ENCODE measurements at regions not wholly inside any gene's neighbourhood (a gene's known extent, or its start where the extent isn't known, plus 50 kb on each side); places are given as distances from the start of the nearest gene placed in this dataset.
"Not testable (repeated sequence)": the region's sequence is repeated elsewhere in the genome, so short reads cannot be mapped to it uniquely, and the experiment has no call there.

GRCh38 chr14:106116339-106116930, 590.1 kb downstream of the TMEM121 start:
- not testable (repeated sequence) for DNase-seq

- DNase-seq, result no peak
Measured at GRCh38 chr14:106120101-106120500, 593.7 kb downstream of the TMEM121 start.

DNA sequence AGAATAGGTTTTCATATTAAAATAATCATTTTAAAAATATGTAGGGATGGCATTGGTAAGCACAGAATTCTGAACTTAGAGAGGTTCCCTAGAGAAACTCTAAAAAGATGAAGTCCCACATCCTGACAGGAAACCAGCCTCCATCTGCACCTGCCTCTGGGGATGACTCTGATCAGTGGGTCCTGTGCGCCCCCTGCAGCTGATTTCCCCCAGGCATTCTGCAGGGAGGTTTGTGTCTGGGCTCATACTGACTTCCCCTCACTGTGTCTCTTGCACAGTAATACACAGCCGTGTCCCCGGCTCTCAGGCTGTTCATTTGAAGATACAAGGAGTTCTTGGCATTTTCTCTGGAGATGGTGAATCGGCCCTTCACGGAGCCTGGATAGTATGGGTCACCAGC, 602.9 kb downstream of the TMEM121 start:
- DNase-seq, result no peak

- DNase-seq, result not testable (repeated sequence)
Measured at GRCh38 chr14:106129904-106130661, 603.7 kb downstream of the TMEM121 start.

- not testable (repeated sequence) for DNase-seq
Measured at GRCh38 chr14:106133126-106133525, 606.7 kb downstream of the TMEM121 start.

- DNase-seq, result no peak
Measured at GRCh38 chr14:106134886-106135285, 608.5 kb downstream of the TMEM121 start.

- DNase-seq, result no peak
Measured at GRCh38 chr14:106141242-106142220, 615.1 kb downstream of the TMEM121 start.

- DNase-seq, result not testable (repeated sequence)
Measured at GRCh38 chr14:106145731-106146130, 619.3 kb downstream of the TMEM121 start.

GRCh38 chr14:106153362-106153955, 627.1 kb downstream of the TMEM121 start:
- DNase-seq, result not testable (repeated sequence)

GRCh38 chr14:106163316-106163715, 636.9 kb downstream of the TMEM121 start:
- no peak for DNase-seq

GRCh38 chr14:106163812-106164211, 637.4 kb downstream of the TMEM121 start:
- DNase-seq, result not testable (repeated sequence)

DNA sequence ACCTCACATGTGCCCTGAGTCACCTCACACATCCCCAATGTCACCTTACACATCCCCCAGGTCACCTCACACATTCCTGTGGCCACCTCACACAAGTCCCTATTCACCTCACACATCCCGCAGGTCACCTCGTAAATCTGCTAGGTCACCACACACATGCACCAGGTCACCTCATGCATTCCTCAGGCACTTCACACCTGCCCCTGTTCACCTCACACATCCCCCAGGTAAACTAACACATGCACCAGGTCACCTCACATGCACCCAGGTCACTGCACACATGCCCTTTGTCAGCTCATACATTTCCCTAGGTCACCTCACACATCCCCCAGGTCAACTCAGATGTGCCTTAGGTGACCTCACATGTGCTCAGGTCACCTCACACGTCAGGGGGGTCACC, 639.8 kb downstream of the TMEM121 start:
- DNase-seq, result no peak

- no peak for DNase-seq
Measured at GRCh38 chr14:106166650-106167204, 640.3 kb downstream of the TMEM121 start.

DNA sequence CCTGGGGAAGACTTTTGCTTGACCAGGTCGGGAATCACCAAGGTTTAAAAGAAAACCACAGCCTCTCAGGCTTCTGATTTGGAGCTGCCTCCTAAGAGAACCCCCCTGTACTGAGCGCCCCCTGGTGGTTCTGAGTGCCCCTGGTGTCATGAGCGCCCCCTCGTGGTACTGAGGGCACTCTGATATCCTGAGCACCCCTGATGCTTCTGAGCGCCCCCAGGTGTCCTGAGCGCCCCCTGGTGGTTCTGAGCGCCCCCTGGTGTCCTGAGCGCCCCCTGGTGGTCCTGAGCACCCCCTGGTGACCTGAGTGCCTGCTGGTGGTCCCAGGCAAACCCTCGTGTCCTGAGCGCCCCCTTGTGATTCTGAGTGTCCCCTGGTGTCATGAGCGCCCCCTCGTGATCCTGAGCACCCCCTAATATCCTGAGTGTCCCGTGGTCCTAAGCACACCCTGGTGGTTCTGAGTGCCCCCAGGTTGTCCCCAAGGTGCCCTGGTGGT, 643.8 kb downstream of the TMEM121 start:
- not testable (repeated sequence) for DNase-seq

DNA sequence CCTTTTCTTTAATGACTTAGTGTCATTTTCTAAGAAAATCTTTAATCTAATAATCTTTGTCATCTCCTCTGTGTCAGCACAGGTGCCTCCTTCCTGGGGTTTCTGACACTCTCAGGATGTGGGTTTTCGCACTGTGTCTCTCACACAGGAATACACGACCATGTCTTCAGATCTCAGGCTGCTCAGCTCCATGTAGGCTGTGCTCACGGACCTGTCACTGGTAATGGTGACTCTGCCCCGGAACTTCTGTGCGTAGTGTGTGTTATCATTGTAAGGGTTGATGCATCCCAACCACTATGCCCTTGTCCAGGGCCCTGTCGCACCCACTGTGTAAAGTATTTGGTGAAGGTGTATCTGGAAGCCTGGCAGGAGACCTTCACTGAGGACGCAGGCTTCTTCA, 647.8 kb downstream of the TMEM121 start:
- DNase-seq, result no peak

GRCh38 chr14:106177266-106178246, 651.2 kb downstream of the TMEM121 start:
- DNase-seq, result not testable (repeated sequence)

- no peak for DNase-seq
Measured at GRCh38 chr14:106179761-106180160, 653.4 kb downstream of the TMEM121 start.

GRCh38 chr14:106184771-106185170, 658.4 kb downstream of the TMEM121 start:
- DNase-seq, result not testable (repeated sequence)

GRCh38 chr14:106185174-106185836, 658.9 kb downstream of the TMEM121 start:
- not testable (repeated sequence) for DNase-seq

GRCh38 chr14:106185837-106186233, 659.5 kb downstream of the TMEM121 start:
- DNase-seq, result no peak

All from right forelimb (tissue), 1 donor.